WERI-Rb-1 (cell line): ENCODE measurements at regions not wholly inside any gene's neighbourhood (a gene's known extent, or its start where the extent isn't known, plus 50 kb on each side); places are given as distances from the start of the nearest gene placed in this dataset.

Experiments used
- DNase-seq: peaks from one replicate; pipeline ENCODE4 v3.0.0-alpha.2; 2020
- H3K27ac ChIP-seq: fragments of 250-450 bp; sonication (Bioruptor Pico); 2 replicates; pipeline ENCODE4 v1.5.1; 2020; ENCODE audit warnings: mild to moderate bottlenecking, moderate library complexity
- H3K27me3 ChIP-seq: fragments of 250-450 bp; sonication (Bioruptor Pico); 2 replicates; pipeline ENCODE4 v1.5.1; 2021; ENCODE audit warnings: mild to moderate bottlenecking, low read depth, moderate library complexity; ENCODE audit not compliant: insufficient read depth, severe bottlenecking
- H3K36me3 ChIP-seq: fragments of 250-450 bp; sonication (Bioruptor Pico); 2 replicates; pipeline ENCODE4 v1.5.1; 2020; ENCODE audit warnings: mild to moderate bottlenecking, moderate library complexity
- H3K4me3 ChIP-seq: 2 replicates; pipeline ENCODE4 v1.5.1; 2011; ENCODE audit warnings: low read depth, mild to moderate bottlenecking, control low read depth, low read length
- H3K9me3 ChIP-seq: fragments of 250-450 bp; sonication (Bioruptor Pico); 2 replicates; pipeline ENCODE4 v1.5.1; 2021; ENCODE audit warnings: mild to moderate bottlenecking, moderate library complexity; ENCODE audit not compliant: severe bottlenecking
- TF ChIP-seq, protein P1 (sequence below): IDR thresholded peaks from 2 replicates; pipeline ENCODE4 v1.5.1; 2011; ENCODE audit warnings: low read depth, mild to moderate bottlenecking, control low read depth, inconsistent platforms, low read length

- TF ChIP-seq, protein P1, sequence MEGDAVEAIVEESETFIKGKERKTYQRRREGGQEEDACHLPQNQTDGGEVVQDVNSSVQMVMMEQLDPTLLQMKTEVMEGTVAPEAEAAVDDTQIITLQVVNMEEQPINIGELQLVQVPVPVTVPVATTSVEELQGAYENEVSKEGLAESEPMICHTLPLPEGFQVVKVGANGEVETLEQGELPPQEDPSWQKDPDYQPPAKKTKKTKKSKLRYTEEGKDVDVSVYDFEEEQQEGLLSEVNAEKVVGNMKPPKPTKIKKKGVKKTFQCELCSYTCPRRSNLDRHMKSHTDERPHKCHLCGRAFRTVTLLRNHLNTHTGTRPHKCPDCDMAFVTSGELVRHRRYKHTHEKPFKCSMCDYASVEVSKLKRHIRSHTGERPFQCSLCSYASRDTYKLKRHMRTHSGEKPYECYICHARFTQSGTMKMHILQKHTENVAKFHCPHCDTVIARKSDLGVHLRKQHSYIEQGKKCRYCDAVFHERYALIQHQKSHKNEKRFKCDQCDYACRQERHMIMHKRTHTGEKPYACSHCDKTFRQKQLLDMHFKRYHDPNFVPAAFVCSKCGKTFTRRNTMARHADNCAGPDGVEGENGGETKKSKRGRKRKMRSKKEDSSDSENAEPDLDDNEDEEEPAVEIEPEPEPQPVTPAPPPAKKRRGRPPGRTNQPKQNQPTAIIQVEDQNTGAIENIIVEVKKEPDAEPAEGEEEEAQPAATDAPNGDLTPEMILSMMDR = no peak
- Histone ChIP-seq H3K36me3 (no peaks in the 10 kb centered on the region), H3K9me3 (no peaks in the 10 kb centered on the region), H3K4me3 (no peak overlapping the region), H3K27me3 (no peaks in the 10 kb centered on the region), H3K27ac (no peak overlapping the region)
- DNase-seq = no peak
These were observed 219.0 kb downstream of the ACTR3 start for GRCh38 chr2:114108824-114109416.

GRCh38 chr2:114111329-114111728 lies 221.4 kb downstream of the ACTR3 start:
- no peaks in the 10 kb centered on the region for H3K9me3 ChIP-seq
- no peak for DNase-seq
- H3K36me3 ChIP-seq = no peaks in the 10 kb centered on the region
- no peak overlapping the region for H3K4me3 ChIP-seq
- TF ChIP-seq, protein P1 = no peak
- no peak overlapping the region for H3K27ac ChIP-seq
- H3K27me3 ChIP-seq = no peaks in the 10 kb centered on the region

GRCh38 chr2:114113518-114113917 lies 223.6 kb downstream of the ACTR3 start:
- DNase-seq = no peak
- H3K9me3 ChIP-seq = no peaks in the 10 kb centered on the region
- TF ChIP-seq, protein P1 = no peak
- H3K4me3 ChIP-seq = no peak overlapping the region
- H3K36me3 ChIP-seq = no peaks in the 10 kb centered on the region
- no peaks in the 10 kb centered on the region for H3K27me3 ChIP-seq
- H3K27ac ChIP-seq = no peak overlapping the region

DNA sequence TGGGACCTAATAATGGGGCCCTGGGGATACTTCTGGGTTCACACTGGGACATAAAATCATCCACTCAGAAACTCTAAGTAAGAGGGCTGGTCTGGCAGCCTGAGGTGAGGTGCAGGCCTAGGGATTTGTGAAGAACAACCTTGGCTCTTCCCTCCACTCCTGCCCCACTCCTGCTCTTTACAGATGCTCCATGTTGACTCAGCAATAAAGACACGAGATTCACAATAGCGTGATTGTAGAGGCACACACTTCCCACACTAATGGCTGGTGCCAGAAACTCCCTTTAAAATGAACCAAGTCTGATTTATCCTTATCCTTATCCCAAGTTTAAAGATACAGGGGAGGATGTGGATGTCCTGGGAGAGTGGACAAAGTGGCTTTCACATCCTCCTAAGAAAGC lies 228.2 kb downstream of the ACTR3 start:
- H3K36me3 ChIP-seq = no peaks in the 10 kb centered on the region
- DNase-seq = no peak
- H3K27ac ChIP-seq = no peak overlapping the region
- H3K27me3 ChIP-seq = no peaks in the 10 kb centered on the region
- H3K9me3 ChIP-seq = no peaks in the 10 kb centered on the region
- H3K4me3 ChIP-seq = no peak overlapping the region
- TF ChIP-seq, protein P1 = no peak

GRCh38 chr2:114119862-114120261 lies 230.0 kb downstream of the ACTR3 start:
- Histone ChIP-seq H3K4me3 (no peak overlapping the region), H3K9me3 (no peaks in the 10 kb centered on the region), H3K36me3 (no peaks in the 10 kb centered on the region), H3K27ac (no peak overlapping the region), H3K27me3 (no peaks in the 10 kb centered on the region)
- TF ChIP-seq, protein P1 = no peak
- DNase-seq = peak; percentile 49

- Histone ChIP-seq H3K36me3 (no peaks in the 10 kb centered on the region), H3K27ac (no peak overlapping the region), H3K4me3 (no peak overlapping the region), H3K9me3 (no peaks in the 10 kb centered on the region), H3K27me3 (no peaks in the 10 kb centered on the region)
- no peak for DNase-seq
- TF ChIP-seq, protein P1 = no peak
These were observed 233.0 kb downstream of the ACTR3 start for GRCh38 chr2:114122930-114123329.
